ENCODE measurements at regions not wholly inside any gene's neighbourhood (a gene's known extent, or its start where the extent isn't known, plus 50 kb on each side); places are given as distances from the start of the nearest gene placed in this dataset.

- DNase-seq = no peak
Measured at GRCh38 chrY:11293392-11293791, 1407.6 kb upstream of the USP9Y start.

GRCh38 chrY:11334151-11334550, 1366.9 kb upstream of the USP9Y start:
- DNase-seq = peak; percentile 4
